ENCODE measurements at regions not wholly inside any gene's neighbourhood (a gene's known extent, or its start where the extent isn't known, plus 50 kb on each side); places are given as distances from the start of the nearest gene placed in this dataset.
"Not testable (repeated sequence)": the region's sequence is repeated elsewhere in the genome, so short reads cannot be mapped to it uniquely, and the experiment has no call there.

DNA sequence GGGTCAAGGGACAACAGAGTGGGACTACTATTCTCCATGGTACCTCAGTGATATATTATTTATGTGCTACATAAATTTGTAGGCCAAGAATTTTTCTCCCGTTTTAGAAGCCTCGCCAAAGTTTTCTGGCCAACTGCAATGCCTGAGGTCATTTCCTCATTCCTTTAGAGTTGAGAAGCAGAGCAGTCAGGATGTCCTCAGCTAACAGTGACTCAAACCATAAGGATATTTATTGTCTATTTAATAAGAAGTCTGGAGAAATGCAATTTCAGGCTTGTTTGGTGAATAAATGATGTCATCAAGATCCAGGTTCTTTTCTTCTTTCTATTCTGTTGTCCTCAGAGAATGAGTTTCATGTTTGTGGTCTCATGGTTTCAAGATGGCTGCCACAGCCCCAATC lies 91.0 kb downstream of the ADCYAP1 start:
- no peak for DNase-seq (ENCODE audit: low read depth in 2 of 2)

- no peak for DNase-seq (ENCODE audit: low read depth in 2 of 2)
Observed at GRCh38 chr18:997499-997898, 92.8 kb downstream of the ADCYAP1 start.

- no peak for DNase-seq (ENCODE audit: low read depth in 2 of 2)
Observed at GRCh38 chr18:998936-999335, 94.3 kb downstream of the ADCYAP1 start.

DNA sequence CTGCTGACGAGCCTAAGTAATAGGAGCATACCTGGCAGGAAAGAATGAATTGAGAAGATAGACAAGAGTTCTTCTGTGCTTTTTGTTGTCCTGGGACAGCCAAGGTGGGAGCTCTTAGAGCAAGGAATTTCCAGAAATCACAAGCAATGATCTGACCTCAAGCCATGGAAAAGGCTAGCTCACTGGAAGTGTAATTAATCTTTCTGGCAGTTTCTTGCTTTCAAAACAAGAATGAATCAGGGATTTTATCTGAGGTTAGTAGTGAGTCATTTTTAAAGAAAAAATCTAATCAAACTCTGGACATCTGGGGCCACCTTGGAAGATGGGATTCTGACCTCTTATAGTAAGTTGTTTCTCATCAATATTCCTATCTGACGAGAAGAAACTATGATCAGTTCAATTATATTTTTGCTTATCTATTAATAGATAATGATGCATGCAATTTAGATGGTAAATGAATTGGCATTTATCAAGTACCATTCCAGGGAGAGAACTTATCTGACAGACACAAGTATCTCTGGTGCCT lies 98.0 kb downstream of the ADCYAP1 start:
- no peak for DNase-seq (ENCODE audit: low read depth in 2 of 2)

- no peak for DNase-seq (ENCODE audit: low read depth in 2 of 2)
Observed at GRCh38 chr18:1003499-1003898, 98.8 kb downstream of the ADCYAP1 start.

- DNase-seq (ENCODE audit: low read depth in 2 of 2) = no peak
Observed at GRCh38 chr18:1006304-1006703, 101.6 kb downstream of the ADCYAP1 start.

DNA sequence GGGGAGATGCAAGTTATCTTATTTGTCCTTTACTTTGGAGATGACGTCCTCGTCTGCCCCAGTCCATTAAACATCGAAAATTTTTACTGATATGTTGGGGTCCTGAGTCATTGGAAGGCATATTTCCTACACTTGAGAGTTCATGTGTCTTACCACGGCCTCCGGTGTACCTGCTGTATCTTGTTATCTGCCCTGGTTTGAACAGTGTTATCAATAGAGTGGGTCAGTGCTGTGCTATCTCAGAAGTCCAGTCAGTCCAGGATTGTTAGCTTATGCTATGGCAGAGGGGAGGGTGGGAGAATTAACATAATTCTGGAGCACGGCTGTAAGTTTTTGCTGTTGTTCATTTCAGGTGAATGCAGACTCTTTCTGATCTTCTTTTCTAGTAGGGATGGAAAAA lies 102.3 kb downstream of the ADCYAP1 start:
- no peak for DNase-seq (ENCODE audit: low read depth in 2 of 2)

DNA sequence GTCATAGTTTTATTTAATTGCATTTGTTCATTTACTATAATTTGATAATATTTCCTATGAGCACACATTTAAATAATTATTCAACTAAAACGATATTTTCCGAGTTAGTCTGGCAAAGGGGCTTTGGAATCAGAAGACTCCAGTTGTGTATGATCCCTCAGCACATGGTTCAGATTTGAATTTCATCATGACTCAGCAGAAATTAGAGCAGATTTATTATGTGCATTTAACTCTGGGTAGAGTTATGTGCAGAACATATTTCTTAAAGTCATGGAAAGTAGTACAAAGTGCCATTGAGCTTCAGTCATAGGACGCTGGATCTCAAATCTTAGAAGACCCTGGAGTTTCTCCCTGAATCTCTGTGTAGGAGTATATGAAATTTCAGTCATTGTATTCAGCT lies 106.7 kb downstream of the ADCYAP1 start:
- no peak for DNase-seq (ENCODE audit: low read depth in 2 of 2)

DNA sequence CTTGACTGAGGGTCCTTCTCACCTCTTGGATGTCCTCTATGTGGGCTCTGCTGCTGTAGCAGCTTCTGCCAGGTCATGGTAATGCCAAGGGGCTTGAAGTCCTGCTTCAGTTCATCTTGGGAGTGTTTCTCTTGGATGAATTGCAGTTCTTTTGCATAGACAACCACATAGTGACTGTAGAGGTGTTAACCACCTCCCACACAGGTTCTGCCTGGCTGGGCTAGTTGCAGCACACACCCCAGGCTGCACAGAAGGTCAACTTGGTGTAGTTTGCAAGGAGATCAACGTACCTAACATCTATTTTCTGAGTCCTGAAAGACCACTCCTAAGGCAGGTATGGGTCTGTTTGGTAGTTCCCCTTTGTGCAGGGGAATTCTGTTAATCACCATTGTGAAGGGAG lies 108.1 kb downstream of the ADCYAP1 start:
- no peak for DNase-seq (ENCODE audit: low read depth in 2 of 2)

DNA sequence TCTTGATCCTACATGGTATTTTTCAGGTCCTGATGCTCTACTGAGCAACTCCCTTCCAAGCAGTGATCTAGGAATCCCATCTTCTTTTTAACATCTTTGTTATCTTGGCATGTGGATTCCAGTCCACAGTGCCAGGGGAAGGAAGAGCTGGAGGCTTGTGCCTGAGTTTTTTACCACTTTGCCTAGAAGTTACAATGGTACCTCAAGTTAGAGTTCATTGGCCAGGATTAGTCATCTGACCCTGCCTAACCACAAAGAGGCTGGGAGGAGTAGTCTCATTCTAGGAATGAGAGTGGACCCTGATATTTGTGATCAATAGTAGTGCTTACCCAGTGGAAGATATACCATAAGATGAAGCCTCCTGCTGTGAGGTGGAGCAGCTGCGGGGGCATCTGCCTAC lies 109.3 kb downstream of the ADCYAP1 start:
- DNase-seq (ENCODE audit: low read depth in 2 of 2) = no peak

DNA sequence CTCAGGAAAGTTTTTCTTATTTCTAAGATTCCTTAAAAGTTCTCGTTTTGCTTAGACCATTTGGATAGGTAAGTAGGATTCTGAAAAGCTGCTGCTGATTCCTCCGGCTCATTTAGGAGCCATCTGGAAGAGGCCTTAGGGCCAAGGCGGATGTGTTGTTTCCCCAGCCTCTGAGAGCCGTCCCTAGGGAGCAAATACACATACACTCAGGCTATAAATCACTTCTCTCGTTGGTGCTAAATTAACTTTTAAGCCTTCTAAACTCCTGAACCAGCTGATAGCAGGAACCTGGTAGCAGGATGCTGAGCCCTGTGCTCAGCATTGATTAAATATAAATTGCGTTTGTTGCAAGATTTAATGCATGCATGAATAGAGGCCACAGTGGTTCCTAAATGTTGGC lies 109.8 kb downstream of the ADCYAP1 start:
- no peak for DNase-seq (ENCODE audit: low read depth in 2 of 2)

DNA sequence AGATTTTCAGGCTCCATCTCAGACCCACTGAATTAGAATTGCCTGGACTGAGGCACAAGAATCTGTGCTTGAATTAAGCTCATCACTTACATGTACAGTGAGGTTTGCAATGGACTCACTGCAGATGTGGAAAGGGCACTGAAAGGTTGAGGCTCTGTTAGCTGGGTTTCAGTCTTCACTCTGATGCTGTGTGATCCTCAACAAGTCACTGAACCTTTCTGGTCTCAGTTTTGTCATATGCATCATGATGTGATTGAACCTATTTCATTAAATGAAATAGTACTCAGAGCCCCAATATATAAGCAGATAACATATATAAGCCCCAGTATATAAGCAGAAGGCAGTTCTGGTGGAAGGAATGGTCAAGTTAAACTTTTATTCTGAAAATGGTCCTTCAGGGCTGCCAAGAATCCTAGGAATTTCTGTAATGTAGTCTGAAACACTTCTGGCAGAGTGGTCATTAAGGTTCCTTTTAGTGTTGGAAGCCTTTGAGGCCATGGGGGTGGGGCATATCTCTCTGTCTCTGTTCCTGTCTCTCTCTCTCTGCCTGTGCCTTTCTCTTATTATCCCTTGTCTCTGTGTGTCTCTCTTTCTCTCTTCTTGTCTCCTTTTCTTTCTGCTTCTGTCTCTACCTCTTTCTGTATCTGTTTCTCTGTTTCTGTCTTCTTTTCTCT lies 110.4 kb downstream of the ADCYAP1 start:
- DNase-seq (ENCODE audit: low read depth in 2 of 2) = no peak

DNA sequence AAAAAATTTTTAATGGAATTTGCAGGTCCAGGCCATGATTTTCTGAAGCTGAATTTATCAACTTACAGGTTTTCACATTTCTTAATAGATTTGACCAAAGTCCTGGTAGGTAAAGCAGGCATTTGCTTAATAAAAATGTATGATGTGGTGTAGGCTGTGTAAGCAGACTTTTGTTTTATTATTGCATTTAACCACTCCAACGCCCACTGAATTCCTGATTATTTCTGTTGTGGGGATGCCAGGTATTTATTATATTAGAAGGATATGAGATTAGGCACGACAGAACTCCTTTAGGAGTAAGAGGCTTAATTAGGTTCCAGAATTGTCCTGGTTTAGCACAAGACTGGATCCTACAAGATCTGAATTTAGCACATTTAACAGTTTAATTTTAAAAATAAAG lies 111.1 kb downstream of the ADCYAP1 start:
- DNase-seq (ENCODE audit: low read depth in 2 of 2) = no peak

DNA sequence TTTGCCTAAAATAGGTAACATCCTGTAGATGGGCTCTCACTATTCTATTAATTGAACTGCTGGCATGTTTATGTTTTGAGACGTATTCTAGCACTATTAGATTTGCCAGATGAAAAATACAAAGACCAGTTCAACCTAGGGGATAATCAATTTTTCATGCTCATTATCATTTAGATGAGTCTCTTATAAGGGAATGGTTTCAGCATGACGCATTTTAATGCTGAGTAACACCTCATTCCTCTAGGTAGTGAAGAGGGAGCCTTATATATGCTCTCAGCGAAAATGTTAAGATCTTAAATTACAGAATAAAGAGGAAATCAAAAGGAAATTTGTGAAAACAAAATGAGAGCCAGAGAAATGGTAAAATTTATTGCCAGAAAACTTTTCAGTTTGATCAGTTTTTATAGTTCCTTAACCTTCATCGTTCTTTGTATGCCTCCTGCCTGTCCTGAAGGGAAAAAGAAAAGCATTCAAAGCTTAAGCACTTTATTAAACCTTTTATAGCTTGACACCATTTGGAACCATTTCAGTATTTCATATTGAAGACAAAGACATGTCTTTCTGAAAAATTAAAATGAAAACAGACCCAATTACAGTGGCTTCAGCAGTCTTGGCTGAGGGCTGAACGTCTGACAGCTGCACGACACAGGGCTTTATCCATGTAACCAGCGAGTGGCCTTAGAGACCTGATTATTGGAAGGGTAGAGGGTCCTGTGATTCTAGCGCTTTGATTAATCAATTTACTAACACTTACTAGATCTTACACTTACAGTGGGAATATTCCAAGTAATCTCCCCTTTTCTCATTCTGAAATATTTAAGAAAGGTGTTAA lies 112.8 kb downstream of the ADCYAP1 start:
- DNase-seq (ENCODE audit: low read depth in 2 of 2) = no peak

DNA sequence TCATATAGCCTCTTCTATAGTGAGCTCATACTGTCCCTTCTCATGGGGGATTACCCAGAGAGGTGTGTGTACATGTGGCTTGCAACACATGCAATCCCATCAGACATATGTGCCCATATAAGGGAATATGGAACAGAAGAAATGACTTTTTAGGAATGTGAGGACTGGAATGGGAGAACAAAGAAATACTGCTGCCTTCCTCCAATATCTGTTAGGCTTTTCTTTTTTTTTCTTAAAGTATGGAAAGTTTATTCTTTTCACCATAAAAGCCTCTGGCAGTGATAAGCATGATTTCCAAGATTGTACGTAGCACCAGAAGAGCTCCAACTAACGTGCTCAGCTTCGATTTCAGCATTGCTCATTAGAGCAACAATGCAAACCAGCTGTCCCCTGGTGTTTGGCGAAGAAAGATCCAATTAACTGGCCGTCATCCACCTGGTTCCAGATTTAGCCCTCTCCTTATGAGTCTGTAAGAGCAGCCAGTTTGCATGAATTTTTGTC lies 113.6 kb downstream of the ADCYAP1 start:
- DNase-seq (ENCODE audit: low read depth in 2 of 2) = no peak

- no peak for DNase-seq (ENCODE audit: low read depth in 2 of 2)
Observed at GRCh38 chr18:1019191-1019590, 114.5 kb downstream of the ADCYAP1 start.

DNA sequence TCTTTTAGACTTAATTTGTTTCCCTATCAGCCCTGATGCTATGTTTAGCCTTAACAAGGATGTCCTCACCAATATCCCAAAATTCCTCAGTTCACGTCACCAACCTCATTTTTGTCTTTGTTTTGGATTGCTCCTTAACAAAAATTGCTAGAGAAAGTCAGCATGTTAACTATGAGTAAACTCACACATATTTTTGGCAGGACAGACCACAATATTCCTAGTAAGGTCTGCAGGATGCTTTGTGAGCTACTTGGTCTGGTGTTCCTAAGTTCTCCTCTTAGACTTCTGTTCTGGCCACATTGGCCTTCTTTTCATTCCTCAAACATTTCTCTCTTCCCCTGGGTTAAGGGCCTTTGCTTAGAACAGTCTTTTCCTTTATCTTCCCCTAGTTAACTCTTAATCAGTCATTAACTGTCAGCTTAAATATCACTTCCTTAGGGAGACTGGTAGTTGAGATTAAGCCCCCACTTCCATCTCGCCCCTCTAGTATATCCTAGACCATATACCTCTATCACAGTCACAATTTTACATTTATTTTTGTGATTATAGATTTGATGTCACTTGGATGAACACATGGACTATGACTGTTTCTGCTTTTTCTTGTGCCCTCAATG lies 116.2 kb downstream of the ADCYAP1 start:
- DNase-seq (ENCODE audit: low read depth in 2 of 2) = no peak

DNA sequence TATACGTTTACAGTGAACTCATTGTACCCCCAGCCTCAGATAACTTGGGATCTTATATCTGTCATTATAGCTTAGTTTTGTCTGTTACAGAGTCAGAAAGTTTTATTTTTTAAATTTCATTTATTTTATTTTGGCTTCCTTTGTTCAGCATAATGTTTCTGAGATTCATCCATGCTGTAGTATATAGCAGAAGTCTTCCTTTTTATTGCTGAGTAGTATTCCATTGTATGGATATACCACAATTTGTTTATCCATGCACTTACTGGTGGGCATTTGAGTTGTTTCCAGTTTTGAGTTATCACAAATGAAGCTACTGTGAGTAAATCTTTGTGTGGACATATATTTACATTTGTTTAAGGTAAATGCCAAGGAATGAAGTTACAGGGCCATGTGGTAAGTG lies 122.3 kb downstream of the ADCYAP1 start:
- DNase-seq (ENCODE audit: low read depth in 2 of 2) = no peak

DNA sequence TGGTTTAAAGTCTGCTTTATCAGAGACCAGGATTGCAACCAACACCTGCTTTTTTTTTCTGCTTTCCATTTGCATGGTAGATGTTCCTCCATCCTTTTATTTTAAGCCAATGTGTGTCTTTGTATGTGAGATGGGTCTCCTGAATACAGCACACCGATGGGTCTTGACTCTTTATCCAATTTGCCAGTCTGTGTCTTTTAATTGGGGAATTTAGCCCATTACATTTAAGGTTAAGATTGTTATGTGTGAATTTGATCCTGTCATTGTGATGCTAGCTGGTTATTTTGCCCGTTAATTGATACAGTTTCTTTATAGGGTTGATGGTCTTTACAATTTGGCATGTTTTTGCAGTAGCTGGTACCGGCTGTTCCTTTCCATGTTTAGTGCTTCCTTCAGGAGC lies 128.4 kb downstream of the ADCYAP1 start:
- not testable (repeated sequence) for DNase-seq (ENCODE audit: low read depth in 2 of 2)

DNA sequence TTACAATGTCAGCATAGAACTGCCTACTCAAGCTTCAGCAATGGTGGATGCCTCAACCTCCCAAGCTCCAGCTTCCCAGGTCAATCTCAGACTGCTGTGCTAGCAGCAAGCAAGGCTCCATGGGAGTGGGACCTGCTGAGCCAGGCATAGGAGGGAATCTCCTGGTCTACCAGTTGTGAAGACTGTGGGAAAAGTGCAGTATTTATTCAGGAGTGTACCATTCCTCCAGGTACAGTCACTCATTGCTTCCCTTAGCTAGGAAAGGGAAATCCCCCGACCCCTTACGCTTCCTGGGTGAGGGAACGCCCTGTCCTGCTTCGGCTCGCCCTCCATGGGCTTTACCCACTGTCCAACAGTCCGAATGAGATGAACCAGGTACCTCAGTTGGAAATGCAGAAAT lies 130.3 kb downstream of the ADCYAP1 start:
- no peak for DNase-seq (ENCODE audit: low read depth in 2 of 2)

DNA sequence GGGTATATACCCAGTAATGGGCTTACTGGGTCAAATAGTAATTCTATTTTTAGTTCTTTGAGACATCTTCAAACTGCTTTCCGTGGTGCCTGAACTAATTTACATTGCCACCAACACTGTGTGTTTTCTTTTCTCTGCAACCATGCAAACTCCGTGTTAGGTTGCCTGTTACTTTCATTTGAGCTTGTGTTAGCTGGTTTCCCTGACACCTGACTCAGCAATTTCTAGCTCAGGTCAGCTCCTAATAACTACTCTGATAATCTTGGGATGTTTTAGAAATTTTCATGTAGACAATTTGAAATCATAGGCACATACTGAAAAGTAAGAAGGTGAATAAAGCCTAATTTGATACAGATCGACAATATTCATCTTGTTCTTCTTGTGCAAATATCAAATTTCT lies 132.3 kb downstream of the ADCYAP1 start:
- no peak for DNase-seq (ENCODE audit: low read depth in 2 of 2)

DNA sequence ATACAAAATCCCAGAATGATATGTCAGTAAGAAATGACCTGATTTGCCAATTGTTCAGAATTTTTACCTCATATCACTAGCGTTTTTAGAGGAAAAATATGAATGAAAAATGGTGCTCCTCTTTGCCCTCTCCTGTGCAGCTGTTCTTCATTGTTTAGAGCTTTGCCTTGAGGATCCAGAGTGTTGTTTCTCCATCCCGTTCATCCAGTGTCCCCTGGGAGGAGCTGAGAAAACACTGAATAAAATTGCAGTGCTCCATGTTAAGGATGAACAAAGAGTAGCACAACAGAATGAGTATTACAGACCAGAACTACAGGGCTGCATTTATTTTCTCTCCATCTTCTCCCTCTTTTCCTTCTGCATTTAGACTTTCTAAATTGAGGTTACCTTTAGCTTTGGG lies 133.1 kb downstream of the ADCYAP1 start:
- no peak for DNase-seq (ENCODE audit: low read depth in 2 of 2)

DNA sequence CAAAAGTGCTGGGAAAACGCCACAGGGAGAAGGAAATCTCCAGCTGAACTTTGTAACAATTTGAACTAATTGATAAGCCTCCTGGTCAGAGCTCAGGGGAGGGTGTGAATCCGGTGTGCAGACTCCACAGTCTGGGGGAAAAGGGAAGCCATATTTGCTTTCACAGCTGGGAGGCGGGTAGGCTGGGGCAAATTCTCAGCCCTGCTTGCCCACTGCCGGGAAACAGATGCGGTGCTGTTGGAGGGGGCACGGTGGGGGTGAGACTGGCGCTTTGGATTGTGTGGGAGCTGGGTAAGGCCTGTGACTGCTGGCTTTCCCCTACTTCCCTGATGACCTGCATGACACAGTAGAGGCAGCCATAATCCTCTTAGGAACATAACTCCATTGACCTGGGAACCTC lies 134.8 kb downstream of the ADCYAP1 start:
- no peak for DNase-seq (ENCODE audit: low read depth in 2 of 2)
